ENCODE measurements at regions not wholly inside any gene's neighbourhood (a gene's known extent, or its start where the extent isn't known, plus 50 kb on each side); places are given as distances from the start of the nearest gene placed in this dataset.

- CTCF ChIA-PET: no interaction called here
- peaks cover 6% of the 10 kb centered on the region for H3K36me3 Mint-ChIP-seq (ENCODE audit: insufficient read depth, unreplicated experiment)
- no TSS peak for BruUV-seq (replicated peaks)
- no peak for TF ChIP-seq CTCF (IDR thresholded peaks at IDR 0.05; ENCODE audit: unreplicated experiment)
- no peak overlapping the region for H3K27ac Mint-ChIP-seq (ENCODE audit: unreplicated experiment)
- DNase-seq: no peak
- H3K9me3 Mint-ChIP-seq (ENCODE audit: low read depth, unreplicated experiment): no peaks in the 10 kb centered on the region
- peaks cover 37% of the 10 kb centered on the region for H3K4me1 Mint-ChIP-seq (ENCODE audit: low read depth, unreplicated experiment)
- no peak overlapping the region for H3K4me3 Mint-ChIP-seq (ENCODE audit: low read depth, unreplicated experiment)
- intact Hi-C loops (cut with micrococcal nuclease; ENCODE audit: unreplicated experiment): no loop called here
- H3K27me3 Mint-ChIP-seq (ENCODE audit: unreplicated experiment): no peaks in the 10 kb centered on the region
Observed at GRCh38 chr20:50348096-50348495, 157.5 kb downstream of the CEBPB start.

- H3K4me3 Mint-ChIP-seq (ENCODE audit: low read depth, unreplicated experiment): no peak overlapping the region
- H3K27me3 Mint-ChIP-seq (ENCODE audit: unreplicated experiment): no peaks in the 10 kb centered on the region
- DNase-seq: no peak
- TF ChIP-seq CTCF (IDR thresholded peaks at IDR 0.05; ENCODE audit: unreplicated experiment): no peak
- CTCF ChIA-PET: interaction anchor here (0.7 kb wide), 1 partner anchor 29 kb away, joined by 4 read pairs; no protein-coding TSS in a partner anchor
- peaks cover 6% of the 10 kb centered on the region for H3K36me3 Mint-ChIP-seq (ENCODE audit: insufficient read depth, unreplicated experiment)
- intact Hi-C loops (cut with micrococcal nuclease; ENCODE audit: unreplicated experiment): no loop called here
- no TSS peak for BruUV-seq (replicated peaks)
- no peak overlapping the region for H3K27ac Mint-ChIP-seq (ENCODE audit: unreplicated experiment)
- peaks cover 39% of the 10 kb centered on the region for H3K4me1 Mint-ChIP-seq (ENCODE audit: low read depth, unreplicated experiment)
- no peaks in the 10 kb centered on the region for H3K9me3 Mint-ChIP-seq (ENCODE audit: low read depth, unreplicated experiment)
Observed at GRCh38 chr20:50350510-50351249, 159.5 kb upstream of the PTPN1 start.

GRCh38 chr20:50351541-50351940 lies 158.6 kb upstream of the PTPN1 start:
- intact Hi-C loops (cut with micrococcal nuclease; ENCODE audit: unreplicated experiment): no loop called here
- no peak overlapping the region for H3K4me3 Mint-ChIP-seq (ENCODE audit: low read depth, unreplicated experiment)
- TF ChIP-seq CTCF (IDR thresholded peaks at IDR 0.05; ENCODE audit: unreplicated experiment): no peak
- H3K9me3 Mint-ChIP-seq (ENCODE audit: low read depth, unreplicated experiment): no peaks in the 10 kb centered on the region
- no peaks in the 10 kb centered on the region for H3K27me3 Mint-ChIP-seq (ENCODE audit: unreplicated experiment)
- CTCF ChIA-PET: no interaction called here
- no peak for DNase-seq
- peaks cover 30% of the 10 kb centered on the region for H3K4me1 Mint-ChIP-seq (ENCODE audit: low read depth, unreplicated experiment)
- no TSS peak for BruUV-seq (replicated peaks)
- peaks cover 6% of the 10 kb centered on the region for H3K36me3 Mint-ChIP-seq (ENCODE audit: insufficient read depth, unreplicated experiment)
- H3K27ac Mint-ChIP-seq (ENCODE audit: unreplicated experiment): no peak overlapping the region

GRCh38 chr20:50353289-50353961 lies 156.8 kb upstream of the PTPN1 start:
- H3K4me3 Mint-ChIP-seq (ENCODE audit: low read depth, unreplicated experiment): no peak overlapping the region
- H3K36me3 Mint-ChIP-seq (ENCODE audit: insufficient read depth, unreplicated experiment): peaks cover 7% of the 10 kb centered on the region
- BruUV-seq (replicated peaks): no TSS peak
- DNase-seq: no peak
- no peak for TF ChIP-seq CTCF (IDR thresholded peaks at IDR 0.05; ENCODE audit: unreplicated experiment)
- CTCF ChIA-PET: no interaction called here
- H3K27me3 Mint-ChIP-seq (ENCODE audit: unreplicated experiment): no peaks in the 10 kb centered on the region
- intact Hi-C loops (cut with micrococcal nuclease; ENCODE audit: unreplicated experiment): no loop called here
- no peak overlapping the region for H3K27ac Mint-ChIP-seq (ENCODE audit: unreplicated experiment)
- peaks cover 22% of the 10 kb centered on the region for H3K4me1 Mint-ChIP-seq (ENCODE audit: low read depth, unreplicated experiment)
- H3K9me3 Mint-ChIP-seq (ENCODE audit: low read depth, unreplicated experiment): no peaks in the 10 kb centered on the region
